Upper lobe of left lung (tissue), 6 donors: ENCODE measurements at regions not wholly inside any gene's neighbourhood (a gene's known extent, or its start where the extent isn't known, plus 50 kb on each side); places are given as distances from the start of the nearest gene placed in this dataset.

Experiments
- ATAC-seq, 2 donors: fragments of 200-7000 bp; cut with Tn5 transposase; one replicate each; pipeline ENCODE4 v1.9.1; 2022; ENCODE audit warnings: mild to moderate bottlenecking in 2 of 2, moderate library complexity in 2 of 2; ENCODE audit not compliant: low FRiP score in 2 of 2
- DNase-seq, 2 donors: peaks; one replicate each; pipeline ENCODE4 v3.0.0-alpha.2; 2019 to 2020
- H3K27ac ChIP-seq, 4 donors: fragments of 200-600 bp; sonication (generic); one replicate each; pipeline ENCODE4 v1.5.1; 2016 to 2019
- H3K27me3 ChIP-seq, 4 donors: fragments of 200-600 bp; sonication (generic); one replicate each; pipeline ENCODE4 v1.5.1; 2017 to 2019
- H3K36me3 ChIP-seq, 4 donors: fragments of 200-600 bp; sonication (generic); one replicate each; pipeline ENCODE4 v1.5.1; 2016 to 2019
- H3K4me1 ChIP-seq, 4 donors: fragments of 200-600 bp; sonication (generic); one replicate each; pipeline ENCODE4 v1.5.1; 2018 to 2019
- H3K4me3 ChIP-seq, 4 donors: fragments of 200-600 bp; sonication (generic); one replicate each; pipeline ENCODE4 v1.5.1; 2017 to 2019; ENCODE audit warnings: mild to moderate bottlenecking in 2 of 4, moderate library complexity in 1 of 4
- H3K9me3 ChIP-seq, 4 donors: fragments of 200-600 bp; sonication (generic); one replicate each; pipeline ENCODE4 v1.5.1; 2018 to 2019
- CTCF ChIP-seq, 6 experiments: fragments of 450-650 bp in 4 of 6; fragments of 200-600 bp in 2 of 6; sonication (generic) in 2 of 6; IDR thresholded peaks; one replicate each; pipeline ENCODE4 v1.5.1; 2016 to 2019; ENCODE audit warnings: antibody characterized with exemption in 6 of 6
- EP300 ChIP-seq, 4 donors: sonication (generic); formaldehyde crosslinking; IDR thresholded peaks; one replicate each; pipeline ENCODE4 v1.5.1; 2017; ENCODE audit warnings: antibody characterized with exemption in 4 of 4, control low read depth in 2 of 4
- POLR2A ChIP-seq, 4 donors: fragments of 450-650 bp; IDR thresholded peaks; one replicate each; pipeline ENCODE4 v1.5.1; 2016 to 2017; ENCODE audit warnings: antibody characterized with exemption in 4 of 4, mild to moderate bottlenecking in 2 of 4
- POLR2AphosphoS5 ChIP-seq, 2 donors: sonication (generic); formaldehyde crosslinking; IDR thresholded peaks; one replicate each; pipeline ENCODE4 v1.5.1; 2017; ENCODE audit warnings: antibody characterized with exemption in 2 of 2
- WGBS, 2 donors: methylation state at CpG; one replicate each; pipeline ENCODE4 v1.1.5; 2017 to 2018; 5-methylcytosine and 5-hydroxymethylcytosine counted together
- donor health status: DM: no; HTN: no; CAD: no; lungs with moderate emphysema.
- donor health status: DM: no; HTN: yes; CAD: no; lungs with severe emphysema.

GRCh38 chr14:105841022-105842009, 314.9 kb downstream of the TMEM121 start:
- WGBS, 2 donors, result 58 to 81% methylated on average over 6 to 29 of the region's 29 CpGs
- no peaks in the 10 kb centered on the region for H3K4me1 ChIP-seq
- no peaks in the 10 kb centered on the region for H3K36me3 ChIP-seq
- no peak overlapping the region for H3K27ac ChIP-seq
- no peak for ATAC-seq
- no peaks in the 10 kb centered on the region for H3K27me3 ChIP-seq
- no peaks in the 10 kb centered on the region for H3K9me3 ChIP-seq
- TF ChIP-seq POLR2AphosphoS5 (IDR thresholded peaks at IDR 0.05) (no peak), CTCF (IDR thresholded peaks at IDR 0.05) (no peak), POLR2A (IDR thresholded peaks at IDR 0.05) (no peak), EP300 (IDR thresholded peaks at IDR 0.05) (no peak)
- DNase-seq, result peak; percentile 20 to 69
- H3K4me3 ChIP-seq, result no peak overlapping the region

- DNase-seq, result no peak
- WGBS, 2 donors, result 72 to 80% methylated on average over 4 of the region's 4 CpGs
- Histone ChIP-seq H3K27me3 (no peaks in the 10 kb centered on the region), H3K27ac (no peak overlapping the region), H3K36me3 (no peaks in the 10 kb centered on the region), H3K9me3 (no peaks in the 10 kb centered on the region), H3K4me3 (no peak overlapping the region), H3K4me1 (no peaks in the 10 kb centered on the region)
- no peak for ATAC-seq
- TF ChIP-seq CTCF (IDR thresholded peaks at IDR 0.05) (no peak), EP300 (IDR thresholded peaks at IDR 0.05) (no peak), POLR2A (IDR thresholded peaks at IDR 0.05) (no peak), POLR2AphosphoS5 (IDR thresholded peaks at IDR 0.05) (no peak)
Observed at GRCh38 chr14:105842105-105842504, 315.7 kb downstream of the TMEM121 start.

- no peak overlapping the region for H3K27ac ChIP-seq
- 51 to 67% methylated on average over 5 to 13 of the region's 13 CpGs for WGBS, 2 donors
- ATAC-seq (no peak), DNase-seq (peak in 1 of 2 donors; percentile 18)
- H3K4me3 ChIP-seq, result no peak overlapping the region
- no peaks in the 10 kb centered on the region for H3K4me1 ChIP-seq
- H3K27me3 ChIP-seq, result no peaks in the 10 kb centered on the region
- no peak for TF ChIP-seq POLR2A (IDR thresholded peaks at IDR 0.05)
- no peak for TF ChIP-seq EP300 (IDR thresholded peaks at IDR 0.05)
- TF ChIP-seq CTCF (IDR thresholded peaks at IDR 0.05), result no peak
- no peak for TF ChIP-seq POLR2AphosphoS5 (IDR thresholded peaks at IDR 0.05)
- no peaks in the 10 kb centered on the region for H3K36me3 ChIP-seq
- H3K9me3 ChIP-seq, result no peaks in the 10 kb centered on the region
Observed at GRCh38 chr14:105843444-105844046, 317.2 kb downstream of the TMEM121 start.

- Histone ChIP-seq H3K4me3 (no peak overlapping the region), H3K27me3 (no peaks in the 10 kb centered on the region), H3K36me3 (no peaks in the 10 kb centered on the region), H3K9me3 (no peaks in the 10 kb centered on the region), H3K4me1 (no peaks in the 10 kb centered on the region), H3K27ac (no peak overlapping the region)
- TF ChIP-seq POLR2AphosphoS5 (IDR thresholded peaks at IDR 0.05), result no peak
- no peak for TF ChIP-seq CTCF (IDR thresholded peaks at IDR 0.05)
- TF ChIP-seq EP300 (IDR thresholded peaks at IDR 0.05), result no peak
- TF ChIP-seq POLR2A (IDR thresholded peaks at IDR 0.05), result no peak
- ATAC-seq (no peak), DNase-seq (peak; percentile 14 to 60)
- WGBS, 2 donors, result 90 to 93% methylated on average over 13 of the region's 16 CpGs
Observed at GRCh38 chr14:105844047-105844630, 317.8 kb downstream of the TMEM121 start.
